ENCODE measurements at regions not wholly inside any gene's neighbourhood (a gene's known extent, or its start where the extent isn't known, plus 50 kb on each side); places are given as distances from the start of the nearest gene placed in this dataset.

GRCh38 chr1:5141750-5142149 lies 487.3 kb downstream of the AJAP1 start:
- TF ChIP-seq SIN3A (IDR thresholded peaks at IDR 0.05; ENCODE audit: borderline replicate concordance, insufficient read depth, low read length) (no peak), TAF1 (IDR thresholded peaks at IDR 0.05; ENCODE audit: borderline replicate concordance, insufficient read depth, low read length) (no peak), FOXP2 (optimal IDR thresholded peaks at IDR 0.05; ENCODE audit: borderline replicate concordance, extremely low read depth, extremely low read length, insufficient read depth) (no peak), REST (IDR thresholded peaks at IDR 0.05; ENCODE audit: insufficient read depth in 1 of 2, low read depth in 2 of 2, low read length in 2 of 2) (no peak), POLR2AphosphoS5 (IDR thresholded peaks at IDR 0.05; ENCODE audit: low read depth, low read length) (no peak)

- TF ChIP-seq TAF1 (IDR thresholded peaks at IDR 0.05; ENCODE audit: borderline replicate concordance, insufficient read depth, low read length) (no peak), FOXP2 (optimal IDR thresholded peaks at IDR 0.05; ENCODE audit: borderline replicate concordance, extremely low read depth, extremely low read length, insufficient read depth) (no peak), POLR2AphosphoS5 (IDR thresholded peaks at IDR 0.05; ENCODE audit: low read depth, low read length) (no peak), REST (IDR thresholded peaks at IDR 0.05; ENCODE audit: insufficient read depth in 1 of 2, low read depth in 2 of 2, low read length in 2 of 2) (no peak), SIN3A (IDR thresholded peaks at IDR 0.05; ENCODE audit: borderline replicate concordance, insufficient read depth, low read length) (no peak)
Measured at GRCh38 chr1:5140962-5141361, 486.6 kb downstream of the AJAP1 start.

- TF ChIP-seq TAF1 (IDR thresholded peaks at IDR 0.05; ENCODE audit: borderline replicate concordance, insufficient read depth, low read length) (no peak), POLR2AphosphoS5 (IDR thresholded peaks at IDR 0.05; ENCODE audit: low read depth, low read length) (no peak), REST (IDR thresholded peaks at IDR 0.05; ENCODE audit: insufficient read depth in 1 of 2, low read depth in 2 of 2, low read length in 2 of 2) (no peak), FOXP2 (optimal IDR thresholded peaks at IDR 0.05; ENCODE audit: borderline replicate concordance, extremely low read depth, extremely low read length, insufficient read depth) (no peak), SIN3A (IDR thresholded peaks at IDR 0.05; ENCODE audit: borderline replicate concordance, insufficient read depth, low read length) (no peak)
Measured at GRCh38 chr1:5140136-5140535, 485.7 kb downstream of the AJAP1 start.

GRCh38 chr1:5129746-5130355 lies 475.4 kb downstream of the AJAP1 start:
- no peak for TF ChIP-seq POLR2AphosphoS5 (IDR thresholded peaks at IDR 0.05; ENCODE audit: low read depth, low read length)
- TF ChIP-seq FOXP2 (optimal IDR thresholded peaks at IDR 0.05; ENCODE audit: borderline replicate concordance, extremely low read depth, extremely low read length, insufficient read depth), result no peak
- no peak for TF ChIP-seq TAF1 (IDR thresholded peaks at IDR 0.05; ENCODE audit: borderline replicate concordance, insufficient read depth, low read length)
- TF ChIP-seq SIN3A (IDR thresholded peaks at IDR 0.05; ENCODE audit: borderline replicate concordance, insufficient read depth, low read length), result no peak
- TF ChIP-seq REST (IDR thresholded peaks at IDR 0.05; ENCODE audit: insufficient read depth in 1 of 2, low read depth in 2 of 2, low read length in 2 of 2), result no peak

Measured in PFSK-1 (cell line).